ENCODE measurements at regions not wholly inside any gene's neighbourhood (a gene's known extent, or its start where the extent isn't known, plus 50 kb on each side); places are given as distances from the start of the nearest gene placed in this dataset.

GRCh38 chr4:148965080-148965479 is 522.9 kb upstream of the NR3C2 start:
- no peaks in the 10 kb centered on the region for H3K4me1 Mint-ChIP-seq
- CTCF ChIA-PET = no interaction called here
- POLR2A ChIA-PET = no interaction called here

GRCh38 chr4:148964456-148964855 is 522.2 kb upstream of the NR3C2 start:
- CTCF ChIA-PET = no interaction called here
- H3K4me3 Mint-ChIP-seq = no peak overlapping the region
- H3K27ac Mint-ChIP-seq = no peak overlapping the region
- H3K9me3 Mint-ChIP-seq = peaks cover 2% of the 10 kb centered on the region
- no peaks in the 10 kb centered on the region for H3K27me3 Mint-ChIP-seq
- H3K36me3 Mint-ChIP-seq (ENCODE audit: low read depth) = no peaks in the 10 kb centered on the region
- POLR2A ChIA-PET = no interaction called here
- no peak for DNase-seq
- no peaks in the 10 kb centered on the region for H3K4me1 Mint-ChIP-seq

More at GRCh38 chr4:148965080-148965479, 522.9 kb upstream of the NR3C2 start:
- Mint-ChIP-seq H3K4me3 (no peak overlapping the region), H3K27ac (no peak overlapping the region), H3K9me3 (peaks cover 2% of the 10 kb centered on the region), H3K36me3 (ENCODE audit: low read depth) (no peaks in the 10 kb centered on the region), H3K27me3 (no peaks in the 10 kb centered on the region)
- no peak for DNase-seq

GRCh38 chr4:148962539-148963290 is 520.5 kb upstream of the NR3C2 start:
- CTCF ChIA-PET = no interaction called here
- no peaks in the 10 kb centered on the region for H3K4me1 Mint-ChIP-seq
- no peak overlapping the region for H3K27ac Mint-ChIP-seq
- H3K27me3 Mint-ChIP-seq = no peaks in the 10 kb centered on the region
- POLR2A ChIA-PET = no interaction called here
- H3K36me3 Mint-ChIP-seq (ENCODE audit: low read depth) = no peaks in the 10 kb centered on the region
- DNase-seq = no peak
- no peak overlapping the region for H3K4me3 Mint-ChIP-seq
- H3K9me3 Mint-ChIP-seq = peaks cover 2% of the 10 kb centered on the region

GRCh38 chr4:148961526-148961925 is 519.3 kb upstream of the NR3C2 start:
- Mint-ChIP-seq H3K4me1 (no peaks in the 10 kb centered on the region), H3K36me3 (ENCODE audit: low read depth) (no peaks in the 10 kb centered on the region), H3K4me3 (no peak overlapping the region), H3K27ac (no peak overlapping the region), H3K9me3 (peaks cover 2% of the 10 kb centered on the region), H3K27me3 (no peaks in the 10 kb centered on the region)
- POLR2A ChIA-PET = no interaction called here
- no peak for DNase-seq
- CTCF ChIA-PET = no interaction called here

- Mint-ChIP-seq H3K36me3 (ENCODE audit: low read depth) (no peaks in the 10 kb centered on the region), H3K4me1 (no peaks in the 10 kb centered on the region), H3K27me3 (no peaks in the 10 kb centered on the region), H3K4me3 (no peak overlapping the region), H3K27ac (no peak overlapping the region), H3K9me3 (peaks cover 2% of the 10 kb centered on the region)
- POLR2A ChIA-PET = no interaction called here
- CTCF ChIA-PET = no interaction called here
- no peak for DNase-seq
Observed at GRCh38 chr4:148958317-148958716, 516.1 kb upstream of the NR3C2 start.

GRCh38 chr4:148955564-148956297 is 513.5 kb upstream of the NR3C2 start:
- CTCF ChIA-PET = no interaction called here
- H3K4me3 Mint-ChIP-seq = no peak overlapping the region

GRCh38 chr4:148954011-148954749 is 512.0 kb upstream of the NR3C2 start:
- CTCF ChIA-PET = no interaction called here
- DNase-seq = no peak
- Mint-ChIP-seq H3K4me3 (no peak overlapping the region), H3K36me3 (ENCODE audit: low read depth) (no peaks in the 10 kb centered on the region), H3K27ac (no peak overlapping the region), H3K9me3 (no peaks in the 10 kb centered on the region), H3K4me1 (no peaks in the 10 kb centered on the region), H3K27me3 (no peaks in the 10 kb centered on the region)
- POLR2A ChIA-PET = no interaction called here

More at GRCh38 chr4:148955564-148956297, 513.5 kb upstream of the NR3C2 start:
- POLR2A ChIA-PET = no interaction called here
- DNase-seq = no peak
- H3K27me3 Mint-ChIP-seq = no peaks in the 10 kb centered on the region
- no peaks in the 10 kb centered on the region for H3K9me3 Mint-ChIP-seq
- H3K4me1 Mint-ChIP-seq = no peaks in the 10 kb centered on the region
- no peak overlapping the region for H3K27ac Mint-ChIP-seq
- H3K36me3 Mint-ChIP-seq (ENCODE audit: low read depth) = no peaks in the 10 kb centered on the region

GRCh38 chr4:148951346-148951745 is 509.1 kb upstream of the NR3C2 start:
- H3K36me3 Mint-ChIP-seq (ENCODE audit: low read depth) = no peaks in the 10 kb centered on the region
- no peaks in the 10 kb centered on the region for H3K27me3 Mint-ChIP-seq
- POLR2A ChIA-PET = no interaction called here
- DNase-seq = no peak
- no peaks in the 10 kb centered on the region for H3K4me1 Mint-ChIP-seq
- no peak overlapping the region for H3K27ac Mint-ChIP-seq
- H3K4me3 Mint-ChIP-seq = no peak overlapping the region
- no peaks in the 10 kb centered on the region for H3K9me3 Mint-ChIP-seq
- CTCF ChIA-PET = no interaction called here

GRCh38 chr4:148946271-148946670 is 504.1 kb upstream of the NR3C2 start:
- Mint-ChIP-seq H3K9me3 (no peaks in the 10 kb centered on the region), H3K36me3 (ENCODE audit: low read depth) (no peaks in the 10 kb centered on the region), H3K4me1 (no peaks in the 10 kb centered on the region), H3K27ac (no peak overlapping the region), H3K4me3 (no peak overlapping the region), H3K27me3 (no peaks in the 10 kb centered on the region)
- ChIA-PET CTCF (no interaction called here), POLR2A (no interaction called here)
- DNase-seq = no peak

GRCh38 chr4:148944839-148945219 is 502.6 kb upstream of the NR3C2 start:
- Mint-ChIP-seq H3K4me3 (no peak overlapping the region), H3K27me3 (no peaks in the 10 kb centered on the region), H3K4me1 (no peaks in the 10 kb centered on the region), H3K9me3 (no peaks in the 10 kb centered on the region), H3K36me3 (ENCODE audit: low read depth) (no peaks in the 10 kb centered on the region), H3K27ac (no peak overlapping the region)
- DNase-seq = no peak
- ChIA-PET CTCF (no interaction called here), POLR2A (no interaction called here)

- ChIA-PET POLR2A (no interaction called here), CTCF (no interaction called here)
- DNase-seq = no peak
- Mint-ChIP-seq H3K27me3 (no peaks in the 10 kb centered on the region), H3K4me3 (no peak overlapping the region), H3K36me3 (ENCODE audit: low read depth) (no peaks in the 10 kb centered on the region), H3K27ac (no peak overlapping the region), H3K4me1 (no peaks in the 10 kb centered on the region), H3K9me3 (no peaks in the 10 kb centered on the region)
Observed at GRCh38 chr4:148944136-148944838, 502.1 kb upstream of the NR3C2 start.

GRCh38 chr4:148934926-148935578 is 492.8 kb upstream of the NR3C2 start:
- H3K4me3 Mint-ChIP-seq = no peak overlapping the region
- DNase-seq = no peak
- no peak overlapping the region for H3K27ac Mint-ChIP-seq
- ChIA-PET POLR2A (no interaction called here), CTCF (no interaction called here)
- H3K36me3 Mint-ChIP-seq (ENCODE audit: low read depth) = no peaks in the 10 kb centered on the region
- peaks cover 5% of the 10 kb centered on the region for H3K9me3 Mint-ChIP-seq
- H3K27me3 Mint-ChIP-seq = no peaks in the 10 kb centered on the region
- H3K4me1 Mint-ChIP-seq = no peaks in the 10 kb centered on the region
